ENCODE measurements at regions not wholly inside any gene's neighbourhood (a gene's known extent, or its start where the extent isn't known, plus 50 kb on each side); places are given as distances from the start of the nearest gene placed in this dataset.

- DNase-seq (ENCODE audit: low read depth): no peak
Measured at GRCh38 chr13:40429706-40430545, 236.5 kb downstream of the FOXO1 start.

DNA sequence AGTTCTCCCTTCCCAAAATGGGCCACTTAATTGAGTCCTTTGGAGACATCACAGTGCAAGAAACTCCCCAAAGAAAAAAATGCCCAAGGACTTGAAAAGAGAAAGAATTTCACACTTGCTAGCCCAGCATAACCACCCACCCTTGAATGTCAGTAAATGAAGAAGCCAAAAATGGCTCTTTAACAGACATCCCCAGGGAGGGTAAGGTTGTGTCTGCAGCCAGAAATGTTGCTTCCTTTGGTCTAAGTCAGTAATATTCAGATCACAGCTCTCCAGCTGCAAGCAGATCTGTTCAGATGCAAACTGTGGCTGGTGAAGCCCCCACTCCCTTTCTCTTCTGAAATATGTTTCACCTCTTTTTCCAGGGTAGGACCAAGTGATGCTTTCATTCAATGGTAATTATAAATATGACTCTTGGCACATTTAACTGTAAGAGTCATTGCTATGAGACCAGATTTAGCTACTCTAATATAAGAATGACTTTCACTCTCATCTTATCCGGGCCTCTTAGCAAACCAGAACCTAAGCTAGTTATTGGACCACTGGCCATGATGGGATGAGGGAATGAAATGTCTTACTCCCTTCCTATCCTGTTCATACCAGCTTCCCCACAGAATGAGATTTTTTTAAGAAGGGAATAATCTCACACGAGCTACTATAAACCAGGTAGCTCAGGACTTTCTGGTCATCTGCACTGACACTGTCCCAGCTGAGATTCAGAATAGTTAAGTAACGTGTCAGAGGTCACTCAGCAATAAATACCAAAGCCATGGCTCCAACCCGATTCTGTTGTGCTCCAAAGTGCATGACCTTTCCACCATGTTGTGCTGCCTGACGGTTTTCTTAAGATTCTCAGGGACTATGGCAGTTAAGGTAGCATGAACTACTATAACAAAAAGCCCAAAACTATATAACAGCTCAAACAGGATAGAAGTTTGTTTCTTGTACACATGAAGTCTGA, 234.1 kb downstream of the FOXO1 start:
- DNase-seq (ENCODE audit: low read depth): no peak

GRCh38 chr13:40433001-40433400, 233.4 kb downstream of the FOXO1 start:
- no peak for DNase-seq (ENCODE audit: low read depth)

GRCh38 chr13:40433577-40433976, 232.9 kb downstream of the FOXO1 start:
- DNase-seq (ENCODE audit: low read depth): no peak

DNA sequence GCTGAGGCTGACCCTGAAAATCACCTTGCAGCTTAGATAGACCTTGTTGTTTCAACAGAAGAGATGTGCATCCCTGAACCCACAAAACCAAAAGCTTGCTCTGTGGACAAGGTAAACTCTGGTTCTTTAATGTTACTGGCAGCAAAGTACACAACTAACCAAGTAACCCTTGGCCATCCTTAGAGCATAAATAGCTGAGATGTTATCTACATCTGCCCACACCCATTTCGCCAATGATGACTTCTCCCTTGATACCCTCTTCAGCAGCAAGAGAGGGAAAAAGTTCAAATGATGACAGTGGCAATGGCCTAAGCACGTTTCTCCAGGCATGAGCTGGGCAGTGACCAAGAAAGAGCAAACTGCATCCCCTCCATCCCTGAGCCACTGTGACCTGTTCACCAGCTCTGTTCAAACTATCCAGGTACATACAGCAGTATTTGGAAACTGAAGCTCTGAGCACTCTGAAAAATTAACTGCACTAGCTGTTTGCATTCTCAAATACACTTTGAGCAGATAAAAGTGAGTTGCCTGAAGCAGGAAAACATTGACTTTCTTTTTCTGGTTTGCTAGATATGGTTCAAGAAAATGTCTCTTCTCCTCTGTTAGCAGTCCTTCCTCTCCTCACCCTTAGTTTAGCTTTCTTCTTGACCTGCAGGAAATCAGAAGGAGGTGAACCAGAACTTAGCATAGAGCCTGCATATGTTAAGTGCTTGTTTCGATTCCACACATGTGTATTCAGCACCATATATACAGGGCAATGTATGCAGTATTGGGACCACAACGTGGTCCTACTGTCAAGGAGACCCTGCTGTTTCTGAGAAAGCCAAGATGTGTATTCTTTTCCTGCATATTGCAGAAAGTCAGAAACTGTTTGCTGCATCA, 231.7 kb downstream of the FOXO1 start:
- DNase-seq (ENCODE audit: low read depth): no peak

- no peak for DNase-seq (ENCODE audit: low read depth)
Measured at GRCh38 chr13:40438022-40438680, 228.3 kb downstream of the FOXO1 start.

GRCh38 chr13:40438999-40439797, 227.2 kb downstream of the FOXO1 start:
- DNase-seq (ENCODE audit: low read depth): no peak

DNA sequence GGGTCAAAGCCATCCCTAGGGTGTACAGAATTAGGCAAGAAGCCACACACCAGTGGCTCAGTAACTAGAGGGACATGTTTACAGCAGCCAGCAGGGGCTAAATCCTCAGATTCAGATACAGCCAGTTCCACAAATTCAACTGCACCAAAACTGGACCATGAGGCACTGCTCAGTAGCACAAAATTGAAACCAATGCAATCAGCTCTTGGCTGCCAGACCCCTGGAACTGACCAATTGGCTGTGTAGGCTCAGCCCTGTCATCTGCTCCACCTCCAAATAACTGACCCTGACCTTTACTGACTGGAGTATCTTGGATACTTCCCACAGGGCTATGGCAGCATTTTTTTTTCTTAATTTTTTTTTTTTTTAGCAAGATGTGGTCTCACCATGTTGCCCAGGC, 226.5 kb downstream of the FOXO1 start:
- DNase-seq (ENCODE audit: low read depth): no peak

DNA sequence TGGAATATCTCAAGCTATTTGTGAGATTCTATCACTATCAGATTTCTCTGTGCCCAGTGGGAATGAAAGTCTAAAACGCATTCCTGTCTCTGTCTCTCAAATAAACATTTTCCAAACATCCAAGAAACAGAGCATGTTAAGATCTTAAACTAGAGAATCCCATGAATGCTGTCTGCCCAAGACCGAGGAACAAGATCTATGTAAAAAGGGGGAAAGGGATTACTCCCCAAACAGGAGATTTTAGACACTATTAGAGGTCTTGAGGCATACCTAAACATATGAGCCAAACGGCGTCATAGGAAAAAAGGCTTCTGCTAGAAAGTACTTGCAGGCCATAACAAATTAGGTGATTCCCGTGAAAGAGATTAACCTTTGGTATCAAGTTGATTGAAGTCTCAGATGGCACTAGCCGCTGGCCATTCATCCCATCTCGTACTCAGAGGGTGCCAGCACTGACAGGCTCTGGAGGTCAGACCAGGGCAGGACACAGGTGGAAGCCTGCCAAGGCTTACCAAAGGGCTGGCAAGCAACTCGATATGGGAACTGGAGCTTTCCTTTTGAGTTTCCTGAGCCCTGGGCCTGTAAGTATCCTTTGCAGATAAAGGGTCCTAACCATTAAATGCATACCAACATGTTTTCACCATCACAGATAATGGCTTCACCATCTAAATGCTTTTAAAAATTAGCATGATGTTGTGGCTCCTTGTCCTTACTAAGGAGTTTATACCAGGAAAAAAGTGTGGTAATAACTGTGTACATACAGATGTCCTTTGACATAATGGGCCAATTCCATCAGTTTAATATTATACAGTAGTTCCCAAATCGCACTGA, 225.2 kb downstream of the FOXO1 start:
- DNase-seq (ENCODE audit: low read depth): no peak

GRCh38 chr13:40442231-40442630, 224.2 kb downstream of the FOXO1 start:
- no peak for DNase-seq (ENCODE audit: low read depth)

DNA sequence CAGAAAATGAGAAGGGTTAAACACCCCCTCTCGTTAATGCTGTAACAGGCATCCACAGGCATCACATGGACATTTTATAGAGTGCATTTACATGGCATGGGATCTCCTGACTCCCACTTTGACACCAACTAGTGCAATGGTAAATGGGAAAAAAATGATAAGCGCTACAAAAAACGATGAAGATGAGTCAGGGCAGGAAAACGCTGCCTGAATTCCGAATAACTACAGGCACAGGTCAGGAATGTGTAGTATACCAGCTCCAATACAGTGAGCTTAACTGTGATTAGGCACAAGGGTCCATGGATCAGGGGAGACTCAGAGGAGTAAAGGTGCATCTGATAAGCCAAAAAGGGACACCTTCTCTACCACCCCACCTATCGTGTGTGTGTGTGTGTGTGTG, 223.6 kb downstream of the FOXO1 start:
- no peak for DNase-seq (ENCODE audit: low read depth)

DNA sequence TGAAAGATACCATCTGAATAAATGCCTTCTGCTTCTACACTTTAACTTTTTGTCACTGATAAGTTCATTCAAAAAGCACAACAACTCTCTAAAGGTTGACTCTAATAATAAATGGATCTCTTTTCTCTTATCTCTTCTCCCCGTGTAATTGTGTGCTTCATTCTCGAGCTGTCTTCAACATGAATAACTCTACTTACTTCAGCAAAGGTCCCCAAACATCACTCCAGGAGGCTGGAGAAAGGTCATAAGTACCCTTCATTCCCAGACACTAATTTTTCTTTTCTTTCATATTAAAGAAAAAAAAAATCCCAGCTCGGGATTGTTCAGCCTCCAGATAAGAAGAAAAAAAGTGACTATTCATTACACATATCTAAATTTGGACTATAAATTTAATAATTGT, 222.2 kb downstream of the FOXO1 start:
- DNase-seq (ENCODE audit: low read depth): no peak

GRCh38 chr13:40445557-40445990, 220.9 kb downstream of the FOXO1 start:
- DNase-seq (ENCODE audit: low read depth): no peak

DNA sequence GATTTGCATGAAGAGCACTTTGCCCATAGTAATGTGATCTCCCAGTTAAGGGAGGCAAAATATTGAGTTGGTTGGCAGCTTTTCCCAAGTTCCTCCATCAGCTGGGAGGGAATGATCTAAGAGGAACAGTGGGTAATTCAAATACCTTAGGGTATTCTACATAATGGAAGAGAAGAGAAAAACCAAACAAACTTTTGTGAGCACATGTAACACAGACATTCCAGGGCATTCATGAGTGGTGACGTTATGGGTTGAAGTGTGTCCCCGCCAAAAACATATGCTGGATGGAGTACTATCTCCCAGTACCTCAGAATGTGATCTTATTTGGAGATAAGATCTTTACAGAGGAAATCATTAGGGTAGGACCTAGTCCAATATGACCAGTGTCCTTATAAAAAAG, 220.1 kb downstream of the FOXO1 start:
- no peak for DNase-seq (ENCODE audit: low read depth)

- no peak for DNase-seq (ENCODE audit: low read depth)
Measured at GRCh38 chr13:40447857-40448256, 218.6 kb downstream of the FOXO1 start.

- no peak for DNase-seq (ENCODE audit: low read depth)
Measured at GRCh38 chr13:40452038-40452666, 214.3 kb downstream of the FOXO1 start.

GRCh38 chr13:40452741-40453334, 213.6 kb downstream of the FOXO1 start:
- no peak for DNase-seq (ENCODE audit: low read depth)

GRCh38 chr13:40453351-40454021, 213.0 kb downstream of the FOXO1 start:
- DNase-seq (ENCODE audit: low read depth): no peak
